Transverse colon (tissue), 3 donors: ENCODE measurements at regions not wholly inside any gene's neighbourhood (a gene's known extent, or its start where the extent isn't known, plus 50 kb on each side); places are given as distances from the start of the nearest gene placed in this dataset.

ENCODE experiments used
- EP300 ChIP-seq: sonication (generic); formaldehyde crosslinking; IDR thresholded peaks from one replicate; pipeline ENCODE4 v1.6.1; 2017; ENCODE audit warnings: antibody characterized with exemption, low read depth
- POLR2A ChIP-seq: fragments of 450-650 bp; IDR thresholded peaks from one replicate; pipeline ENCODE4 v1.6.1; 2016; ENCODE audit warnings: antibody characterized with exemption, mild to moderate bottlenecking, moderate library complexity
- TF ChIP-seq, protein P1 (sequence below), 5 experiments: fragments of 200-600 bp in 3 of 5; fragments of 450-650 bp in 2 of 5; sonication (generic) in 3 of 5; IDR thresholded peaks; 1 replicate in 2 of 5; 2 replicates in 3 of 5; pipeline ENCODE4 v1.5.1; 2016 to 2017; ENCODE audit warnings: antibody characterized with exemption in 5 of 5, inconsistent platforms in 3 of 5, mild to moderate bottlenecking in 2 of 5, moderate library complexity in 1 of 5

DNA sequence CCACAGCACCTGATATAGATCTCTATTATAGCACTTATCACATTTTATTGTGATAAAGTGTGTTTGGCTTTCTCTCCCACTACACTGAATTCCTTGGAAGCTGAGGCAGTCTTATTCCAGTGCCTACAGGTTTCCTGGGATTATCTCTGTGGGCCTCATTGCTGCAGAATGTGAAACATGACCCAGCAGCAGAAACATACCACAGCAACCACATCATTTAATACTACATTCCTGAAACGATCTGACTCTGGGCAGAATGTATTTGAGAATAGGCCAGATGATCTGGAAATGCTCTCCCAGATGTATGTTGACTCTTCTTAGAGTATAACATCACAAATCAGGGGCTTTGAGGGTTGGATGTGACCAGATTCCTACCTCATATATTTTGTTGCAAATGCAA, 323.5 kb upstream of the TANK start:
- TF ChIP-seq, protein P1, sequence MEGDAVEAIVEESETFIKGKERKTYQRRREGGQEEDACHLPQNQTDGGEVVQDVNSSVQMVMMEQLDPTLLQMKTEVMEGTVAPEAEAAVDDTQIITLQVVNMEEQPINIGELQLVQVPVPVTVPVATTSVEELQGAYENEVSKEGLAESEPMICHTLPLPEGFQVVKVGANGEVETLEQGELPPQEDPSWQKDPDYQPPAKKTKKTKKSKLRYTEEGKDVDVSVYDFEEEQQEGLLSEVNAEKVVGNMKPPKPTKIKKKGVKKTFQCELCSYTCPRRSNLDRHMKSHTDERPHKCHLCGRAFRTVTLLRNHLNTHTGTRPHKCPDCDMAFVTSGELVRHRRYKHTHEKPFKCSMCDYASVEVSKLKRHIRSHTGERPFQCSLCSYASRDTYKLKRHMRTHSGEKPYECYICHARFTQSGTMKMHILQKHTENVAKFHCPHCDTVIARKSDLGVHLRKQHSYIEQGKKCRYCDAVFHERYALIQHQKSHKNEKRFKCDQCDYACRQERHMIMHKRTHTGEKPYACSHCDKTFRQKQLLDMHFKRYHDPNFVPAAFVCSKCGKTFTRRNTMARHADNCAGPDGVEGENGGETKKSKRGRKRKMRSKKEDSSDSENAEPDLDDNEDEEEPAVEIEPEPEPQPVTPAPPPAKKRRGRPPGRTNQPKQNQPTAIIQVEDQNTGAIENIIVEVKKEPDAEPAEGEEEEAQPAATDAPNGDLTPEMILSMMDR (IDR thresholded peaks at IDR 0.05): no peak
- TF ChIP-seq EP300 (no peak), POLR2A (no peak)
